ENCODE measurements at regions not wholly inside any gene's neighbourhood (a gene's known extent, or its start where the extent isn't known, plus 50 kb on each side); places are given as distances from the start of the nearest gene placed in this dataset.

GRCh38 chr7:67843001-67843565 lies 846.5 kb downstream of the TYW1 start:
- H3K27ac Mint-ChIP-seq, result no peak overlapping the region
- no peaks in the 10 kb centered on the region for H3K36me3 Mint-ChIP-seq
- H3K4me3 Mint-ChIP-seq, result no peak overlapping the region
- CTCF ChIA-PET, result no interaction called here
- no peak for ATAC-seq
- H3K27me3 Mint-ChIP-seq, result no peaks in the 10 kb centered on the region
- peaks cover 5% of the 10 kb centered on the region for H3K9me3 Mint-ChIP-seq (ENCODE audit: low read depth)
- DNase-seq, result no peak
- no peaks in the 10 kb centered on the region for H3K4me1 Mint-ChIP-seq

DNA sequence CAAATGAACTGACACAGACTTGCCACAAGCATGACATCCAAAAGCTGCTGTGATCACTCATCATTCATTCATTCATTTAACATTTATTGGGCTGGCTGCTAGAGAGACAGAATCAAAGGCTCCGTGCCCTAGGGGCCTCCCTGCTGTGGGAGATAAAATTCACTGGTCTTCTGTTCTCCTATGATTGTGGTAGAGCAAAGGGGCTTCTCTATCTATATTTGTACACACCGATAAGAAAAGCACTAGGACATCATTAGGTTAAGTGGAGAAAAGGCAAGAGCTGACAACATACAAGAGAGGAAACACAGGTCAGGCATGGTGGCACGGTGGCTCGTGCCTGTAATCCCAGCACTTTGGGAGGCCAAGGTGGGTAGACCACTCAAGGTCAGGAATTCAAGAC lies 847.0 kb downstream of the TYW1 start:
- H3K4me1 Mint-ChIP-seq, result no peaks in the 10 kb centered on the region
- no peak for DNase-seq
- H3K27ac Mint-ChIP-seq, result no peak overlapping the region
- CTCF ChIA-PET, result no interaction called here
- H3K27me3 Mint-ChIP-seq, result no peaks in the 10 kb centered on the region
- H3K4me3 Mint-ChIP-seq, result no peak overlapping the region
- H3K36me3 Mint-ChIP-seq, result no peaks in the 10 kb centered on the region
- ATAC-seq, result no peak
- H3K9me3 Mint-ChIP-seq (ENCODE audit: low read depth), result peaks cover 5% of the 10 kb centered on the region

DNA sequence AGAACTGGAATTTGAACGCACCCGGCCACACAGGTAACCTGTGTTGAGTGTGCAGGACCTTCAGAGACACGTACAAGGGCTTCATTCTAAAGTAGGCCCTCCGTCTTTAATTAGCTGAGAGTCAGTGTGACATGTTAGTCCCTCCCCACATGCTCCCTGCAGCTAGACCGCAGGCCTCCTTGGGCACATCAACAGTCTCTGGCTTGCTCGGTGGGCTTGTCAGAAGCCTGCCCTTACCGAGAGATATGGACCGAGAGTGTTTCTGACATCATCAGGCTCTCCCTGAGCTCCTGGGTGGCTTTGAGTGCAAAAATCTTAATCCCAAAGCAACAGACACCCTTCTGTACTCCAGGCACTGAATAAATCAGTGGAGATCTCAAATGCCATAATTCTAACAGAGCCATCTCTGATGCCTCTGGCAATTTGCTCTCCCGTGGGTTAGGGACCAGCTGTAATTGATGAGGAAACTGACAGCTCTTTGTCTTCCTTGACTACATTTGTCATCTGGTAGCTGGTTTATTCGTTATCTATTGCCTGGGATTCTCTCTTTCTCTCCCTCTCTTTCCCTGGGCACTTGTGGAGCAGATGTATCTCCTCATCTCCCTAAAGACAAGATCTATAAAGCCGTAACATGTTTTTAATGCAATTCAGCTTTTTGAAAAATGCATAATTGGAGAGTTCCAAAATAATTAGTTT lies 850.6 kb downstream of the TYW1 start:
- CTCF ChIA-PET, result no interaction called here
- Mint-ChIP-seq H3K9me3 (ENCODE audit: low read depth) (peaks cover 5% of the 10 kb centered on the region), H3K4me1 (no peaks in the 10 kb centered on the region), H3K36me3 (no peaks in the 10 kb centered on the region), H3K27me3 (no peaks in the 10 kb centered on the region), H3K4me3 (no peak overlapping the region), H3K27ac (no peak overlapping the region)
- DNase-seq, result no peak
- no peak for ATAC-seq

- Mint-ChIP-seq H3K4me3 (no peak overlapping the region), H3K27ac (no peak overlapping the region), H3K27me3 (no peaks in the 10 kb centered on the region), H3K9me3 (ENCODE audit: low read depth) (peaks cover 11% of the 10 kb centered on the region), H3K4me1 (no peaks in the 10 kb centered on the region), H3K36me3 (peaks cover 1% of the 10 kb centered on the region)
- no peak for DNase-seq
- CTCF ChIA-PET, result no interaction called here
- ATAC-seq, result no peak
Observed at GRCh38 chr7:67854221-67855178, 857.9 kb downstream of the TYW1 start.

GRCh38 chr7:67855322-67855721 lies 858.7 kb downstream of the TYW1 start:
- DNase-seq (no peak), ATAC-seq (no peak)
- CTCF ChIA-PET, result no interaction called here
- peaks cover 13% of the 10 kb centered on the region for H3K9me3 Mint-ChIP-seq (ENCODE audit: low read depth)
- no peaks in the 10 kb centered on the region for H3K4me1 Mint-ChIP-seq
- H3K4me3 Mint-ChIP-seq, result no peak overlapping the region
- H3K27ac Mint-ChIP-seq, result no peak overlapping the region
- peaks cover 1% of the 10 kb centered on the region for H3K36me3 Mint-ChIP-seq
- no peaks in the 10 kb centered on the region for H3K27me3 Mint-ChIP-seq

GRCh38 chr7:67856046-67856445 lies 859.4 kb downstream of the TYW1 start:
- no peak for DNase-seq
- Mint-ChIP-seq H3K4me1 (no peaks in the 10 kb centered on the region), H3K27me3 (no peaks in the 10 kb centered on the region), H3K9me3 (ENCODE audit: low read depth) (peaks cover 13% of the 10 kb centered on the region), H3K36me3 (peaks cover 1% of the 10 kb centered on the region), H3K27ac (no peak overlapping the region), H3K4me3 (no peak overlapping the region)
- no peak for ATAC-seq
- CTCF ChIA-PET, result no interaction called here

- H3K27ac Mint-ChIP-seq, result no peak overlapping the region
- peaks cover 1% of the 10 kb centered on the region for H3K36me3 Mint-ChIP-seq
- no peaks in the 10 kb centered on the region for H3K27me3 Mint-ChIP-seq
- H3K4me3 Mint-ChIP-seq, result no peak overlapping the region
- peaks cover 21% of the 10 kb centered on the region for H3K9me3 Mint-ChIP-seq (ENCODE audit: low read depth)
- DNase-seq (no peak), ATAC-seq (no peak)
- H3K4me1 Mint-ChIP-seq, result no peaks in the 10 kb centered on the region
- CTCF ChIA-PET, result no interaction called here
Observed at GRCh38 chr7:67857698-67858097, 861.1 kb downstream of the TYW1 start.

- ATAC-seq (no peak), DNase-seq (no peak)
- peaks cover 1% of the 10 kb centered on the region for H3K36me3 Mint-ChIP-seq
- no peaks in the 10 kb centered on the region for H3K4me1 Mint-ChIP-seq
- H3K27me3 Mint-ChIP-seq, result no peaks in the 10 kb centered on the region
- CTCF ChIA-PET, result no interaction called here
- H3K9me3 Mint-ChIP-seq (ENCODE audit: low read depth), result peaks cover 20% of the 10 kb centered on the region
- H3K4me3 Mint-ChIP-seq, result no peak overlapping the region
- no peak overlapping the region for H3K27ac Mint-ChIP-seq
Observed at GRCh38 chr7:67858931-67859330, 862.3 kb downstream of the TYW1 start.

GRCh38 chr7:67863911-67864310 lies 867.3 kb downstream of the TYW1 start:
- H3K4me1 Mint-ChIP-seq, result no peaks in the 10 kb centered on the region
- DNase-seq (no peak), ATAC-seq (no peak)
- CTCF ChIA-PET, result no interaction called here
- H3K27ac Mint-ChIP-seq, result no peak overlapping the region
- H3K27me3 Mint-ChIP-seq, result no peaks in the 10 kb centered on the region
- H3K36me3 Mint-ChIP-seq, result no peaks in the 10 kb centered on the region
- peaks cover 21% of the 10 kb centered on the region for H3K9me3 Mint-ChIP-seq (ENCODE audit: low read depth)
- H3K4me3 Mint-ChIP-seq, result no peak overlapping the region

DNA sequence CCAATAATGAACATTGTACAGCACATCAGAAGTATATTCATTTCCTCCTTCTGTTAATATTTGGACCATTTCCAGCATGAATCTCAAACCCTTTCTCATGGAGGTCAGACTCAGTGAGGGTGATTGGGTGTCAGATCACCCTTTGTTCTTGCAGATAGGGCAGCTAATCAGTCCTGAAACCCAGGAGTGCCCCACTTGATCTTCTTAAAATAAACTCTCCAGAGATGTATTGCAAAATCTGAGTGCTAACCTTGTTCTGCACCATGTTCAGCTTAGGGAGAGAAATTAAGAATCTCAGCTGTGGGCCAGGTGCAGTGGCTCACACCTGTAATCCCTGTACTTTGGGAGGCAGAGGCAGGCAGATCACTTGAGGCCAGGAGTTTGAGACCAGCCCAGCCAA lies 869.4 kb downstream of the TYW1 start:
- H3K4me3 Mint-ChIP-seq, result no peak overlapping the region
- peaks cover 27% of the 10 kb centered on the region for H3K9me3 Mint-ChIP-seq (ENCODE audit: low read depth)
- no peak for DNase-seq
- H3K27ac Mint-ChIP-seq, result no peak overlapping the region
- ATAC-seq, result no peak
- H3K36me3 Mint-ChIP-seq, result no peaks in the 10 kb centered on the region
- H3K4me1 Mint-ChIP-seq, result no peaks in the 10 kb centered on the region
- no peaks in the 10 kb centered on the region for H3K27me3 Mint-ChIP-seq
- CTCF ChIA-PET, result no interaction called here

DNA sequence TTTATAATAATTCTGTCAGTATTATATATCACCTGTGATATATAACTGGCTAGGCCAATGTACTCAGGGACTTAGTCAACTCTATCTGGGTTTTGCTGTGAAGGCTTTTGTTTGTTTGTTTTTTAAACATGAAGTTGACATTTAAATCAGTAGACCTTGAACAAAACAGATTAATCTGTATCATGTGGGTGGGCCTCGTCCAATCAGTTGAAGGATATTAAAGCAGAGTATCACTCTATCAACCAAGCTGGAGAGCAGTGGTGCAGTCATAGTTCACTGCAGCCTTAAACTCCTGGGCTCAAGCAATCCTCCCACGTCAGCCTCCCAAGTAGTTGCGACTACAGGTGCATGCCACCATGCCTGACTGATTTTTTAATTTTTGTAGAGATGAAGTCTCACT lies 870.2 kb downstream of the TYW1 start:
- Mint-ChIP-seq H3K27me3 (no peaks in the 10 kb centered on the region), H3K4me3 (no peak overlapping the region), H3K27ac (no peak overlapping the region), H3K9me3 (ENCODE audit: low read depth) (peaks cover 25% of the 10 kb centered on the region), H3K36me3 (no peaks in the 10 kb centered on the region), H3K4me1 (no peaks in the 10 kb centered on the region)
- DNase-seq, result no peak
- no peak for ATAC-seq
- CTCF ChIA-PET, result no interaction called here

DNA sequence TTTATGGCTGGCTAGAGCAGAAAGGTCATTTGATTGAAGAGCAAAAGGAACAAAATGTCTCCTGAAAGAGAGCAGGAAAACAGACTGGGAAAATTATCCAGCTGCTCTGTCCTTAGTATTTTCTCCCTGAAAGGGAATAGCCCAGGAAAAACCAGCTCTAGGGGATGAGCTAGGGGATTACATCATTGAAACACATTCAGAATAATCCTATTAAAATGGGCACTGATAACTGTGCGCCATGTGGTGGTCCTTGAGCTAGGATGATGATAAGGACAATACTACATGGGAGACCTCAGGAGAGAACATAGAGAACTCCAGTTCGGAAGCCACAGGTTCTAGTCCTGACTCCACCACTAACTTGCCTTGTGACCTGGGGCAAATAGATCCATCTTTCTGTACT lies 873.8 kb downstream of the TYW1 start:
- no peak overlapping the region for H3K27ac Mint-ChIP-seq
- ATAC-seq (no peak), DNase-seq (no peak)
- peaks cover 1% of the 10 kb centered on the region for H3K36me3 Mint-ChIP-seq
- no peak overlapping the region for H3K4me3 Mint-ChIP-seq
- no peaks in the 10 kb centered on the region for H3K4me1 Mint-ChIP-seq
- CTCF ChIA-PET, result no interaction called here
- no peaks in the 10 kb centered on the region for H3K27me3 Mint-ChIP-seq
- H3K9me3 Mint-ChIP-seq (ENCODE audit: low read depth), result peaks cover 21% of the 10 kb centered on the region

DNA sequence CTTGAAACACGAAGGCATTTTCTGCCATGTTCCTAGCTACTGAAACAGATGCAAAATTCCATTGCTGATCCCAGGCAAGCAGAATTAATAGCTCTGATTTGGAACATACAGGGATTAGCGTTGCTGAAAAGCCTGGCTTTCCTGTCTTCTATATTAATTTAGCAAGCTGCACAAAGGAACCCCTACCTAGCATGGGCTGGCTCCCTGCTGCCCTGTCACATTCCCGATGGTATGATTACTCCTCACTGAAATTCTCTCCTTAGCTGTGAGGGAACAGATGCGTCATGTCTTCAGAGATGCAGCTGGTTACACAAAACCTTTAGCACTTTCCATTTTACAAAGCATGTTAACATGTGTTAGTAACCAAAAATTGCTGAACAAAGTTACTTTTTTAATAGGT lies 878.9 kb downstream of the TYW1 start:
- ATAC-seq (no peak), DNase-seq (no peak)
- no peaks in the 10 kb centered on the region for H3K27me3 Mint-ChIP-seq
- no peak overlapping the region for H3K27ac Mint-ChIP-seq
- CTCF ChIA-PET, result no interaction called here
- peaks cover 1% of the 10 kb centered on the region for H3K36me3 Mint-ChIP-seq
- H3K4me1 Mint-ChIP-seq, result no peaks in the 10 kb centered on the region
- peaks cover 23% of the 10 kb centered on the region for H3K9me3 Mint-ChIP-seq (ENCODE audit: low read depth)
- no peak overlapping the region for H3K4me3 Mint-ChIP-seq

GRCh38 chr7:67878808-67879207 lies 882.2 kb downstream of the TYW1 start:
- H3K36me3 Mint-ChIP-seq, result peaks cover 1% of the 10 kb centered on the region
- no peaks in the 10 kb centered on the region for H3K4me1 Mint-ChIP-seq
- H3K27ac Mint-ChIP-seq, result no peak overlapping the region
- peaks cover 16% of the 10 kb centered on the region for H3K9me3 Mint-ChIP-seq (ENCODE audit: low read depth)
- CTCF ChIA-PET, result no interaction called here
- DNase-seq (no peak), ATAC-seq (no peak)
- H3K4me3 Mint-ChIP-seq, result no peak overlapping the region
- no peaks in the 10 kb centered on the region for H3K27me3 Mint-ChIP-seq
